H9 (cell line): ENCODE measurements at regions not wholly inside any gene's neighbourhood (a gene's known extent, or its start where the extent isn't known, plus 50 kb on each side); places are given as distances from the start of the nearest gene placed in this dataset.

Experiments
- DNase-seq: peaks from one replicate; pipeline ENCODE4 v3.0.0-alpha.2; 2017
- H2AFZ ChIP-seq: one replicate; pipeline ENCODE4 v1.6.1; 2013; ENCODE audit warnings: mild to moderate bottlenecking, low read length, control low read depth, moderate library complexity
- H2AK5ac ChIP-seq: 2 replicates; pipeline ENCODE4 v1.6.1; 2013; ENCODE audit warnings: low read length, control low read depth, mixed read lengths; ENCODE audit not compliant: insufficient read length
- H2BK120ac ChIP-seq: one replicate; pipeline ENCODE4 v1.6.1; 2013; ENCODE audit warnings: low read depth, mild to moderate bottlenecking, low read length, control low read depth, inconsistent platforms; ENCODE audit not compliant: poor library complexity, severe bottlenecking
- H2BK12ac ChIP-seq: 2 replicates; pipeline ENCODE4 v1.6.1; 2013; ENCODE audit warnings: low read length, control low read depth, mixed read lengths, low read depth; ENCODE audit not compliant: insufficient read length
- H2BK15ac ChIP-seq: 2 replicates; pipeline ENCODE4 v1.6.1; 2013; ENCODE audit warnings: low read depth, low read length, control low read depth
- H2BK20ac ChIP-seq: one replicate; pipeline ENCODE4 v1.6.1; 2013; ENCODE audit warnings: low read depth, mild to moderate bottlenecking, low read length, control low read depth, inconsistent platforms; ENCODE audit not compliant: poor library complexity, severe bottlenecking
- H2BK5ac ChIP-seq: 2 replicates; pipeline ENCODE4 v1.6.1; 2013; ENCODE audit warnings: low read length, control low read depth, mixed read lengths; ENCODE audit not compliant: insufficient read length
- H3K14ac ChIP-seq: 2 replicates; pipeline ENCODE4 v1.6.1; 2013; ENCODE audit warnings: low read length, control low read depth; ENCODE audit not compliant: insufficient read depth
- H3K18ac ChIP-seq: 2 replicates; pipeline ENCODE4 v1.6.1; 2013; ENCODE audit warnings: low read depth, mild to moderate bottlenecking, mixed read lengths, low read length, control low read depth; ENCODE audit not compliant: insufficient read length
- H3K23ac ChIP-seq: 2 replicates; pipeline ENCODE4 v1.6.1; 2013; ENCODE audit warnings: low read length, control low read depth, mixed read lengths, low read depth; ENCODE audit not compliant: insufficient read length
- H3K23me2 ChIP-seq: 2 replicates; pipeline ENCODE4 v1.6.1; 2013; ENCODE audit warnings: low read depth, mild to moderate bottlenecking, mixed read lengths, low read length, control low read depth; ENCODE audit not compliant: insufficient read length, poor library complexity, severe bottlenecking
- H3K27ac ChIP-seq: 2 replicates; pipeline ENCODE4 v1.5.1; 2013; ENCODE audit warnings: low read length, control low read depth, mixed read lengths, low read depth; ENCODE audit not compliant: insufficient read length
- H3K27me3 ChIP-seq: 2 replicates; pipeline ENCODE4 v1.6.1; 2013; ENCODE audit warnings: low read length, control low read depth, inconsistent platforms; ENCODE audit not compliant: insufficient read depth
- H3K4ac ChIP-seq: 2 replicates; pipeline ENCODE4 v1.6.1; 2013; ENCODE audit warnings: low read depth, mild to moderate bottlenecking, control low read depth, inconsistent platforms, low read length, moderate library complexity
- H3K4me1 ChIP-seq: 2 replicates; pipeline ENCODE4 v1.6.1; 2013; ENCODE audit warnings: low read length, control low read depth, inconsistent platforms; ENCODE audit not compliant: insufficient read depth
- H3K4me2 ChIP-seq: 2 replicates; pipeline ENCODE4 v1.6.1; 2013; ENCODE audit warnings: low read length, control low read depth, mixed read lengths; ENCODE audit not compliant: insufficient read length, insufficient read depth
- H3K56ac ChIP-seq: 2 replicates; pipeline ENCODE4 v1.6.1; 2013; ENCODE audit warnings: low read depth, mild to moderate bottlenecking, mixed read lengths, low read length, control low read depth; ENCODE audit not compliant: insufficient read length
- H3K79me1 ChIP-seq: 2 replicates; pipeline ENCODE4 v1.6.1; 2013; ENCODE audit warnings: low read depth, mild to moderate bottlenecking, moderate library complexity, low read length, control low read depth, inconsistent platforms; ENCODE audit not compliant: insufficient read depth, poor library complexity, severe bottlenecking
- H3K79me2 ChIP-seq: 2 replicates; pipeline ENCODE4 v1.6.1; 2013; ENCODE audit warnings: low read length, control low read depth, inconsistent platforms; ENCODE audit not compliant: insufficient read depth
- H3K9ac ChIP-seq: 2 replicates; pipeline ENCODE4 v1.6.1; 2013; ENCODE audit warnings: low read length, control low read depth, mixed read lengths; ENCODE audit not compliant: insufficient read length; ENCODE audit errors: extremely low read depth
- H3K9me3 ChIP-seq: one replicate; pipeline ENCODE4 v1.6.1; 2013; ENCODE audit warnings: low read depth, low read length, inconsistent platforms; ENCODE audit not compliant: control insufficient read depth
- H3T11ph ChIP-seq: one replicate; pipeline ENCODE4 v1.6.1; 2013; ENCODE audit warnings: mild to moderate bottlenecking, low read length, control low read depth, inconsistent platforms
- H4K20me1 ChIP-seq: one replicate; pipeline ENCODE4 v1.6.1; 2013; ENCODE audit not compliant: control insufficient read depth, insufficient read length, insufficient read depth
- H4K5ac ChIP-seq: 2 replicates; pipeline ENCODE4 v1.6.1; 2013; ENCODE audit warnings: low read depth, mild to moderate bottlenecking, mixed read lengths, low read length, control low read depth; ENCODE audit not compliant: insufficient read length
- H4K8ac ChIP-seq: replicated peaks from 2 replicates; pipeline ENCODE4 v1.6.1; 2013; ENCODE audit warnings: low read length, control low read depth, mixed read lengths, low read depth; ENCODE audit not compliant: insufficient read length
- H4K91ac ChIP-seq: 2 replicates; pipeline ENCODE4 v1.6.1; 2013; ENCODE audit warnings: low read depth, mild to moderate bottlenecking, moderate library complexity, mixed read lengths, low read length, control low read depth; ENCODE audit not compliant: insufficient read length
- H3K27ac Mint-ChIP-seq, 3 experiments: 2 replicates in 2 of 3; 3 replicates in 1 of 3; pipeline ENCODE4 v1.8.0; 2020 to 2021; ENCODE audit warnings: mixed read lengths in 3 of 3, mild to moderate bottlenecking in 1 of 3, moderate library complexity in 1 of 3
- H3K27me3 Mint-ChIP-seq: 2 replicates; pipeline ENCODE4 v1.8.0; 2021; ENCODE audit warnings: low read depth, mild to moderate bottlenecking, moderate library complexity, mixed read lengths
- H3K36me3 Mint-ChIP-seq, 3 experiments: 2 replicates in 2 of 3; 3 replicates in 1 of 3; pipeline ENCODE4 v1.8.0; 2020 to 2021; ENCODE audit warnings: low read depth in 3 of 3, mixed read lengths in 3 of 3; ENCODE audit not compliant: insufficient read depth in 1 of 3
- H3K4me1 Mint-ChIP-seq, 2 experiments: 2 replicates each; pipeline ENCODE4 v1.8.0; 2020; ENCODE audit warnings: mixed read lengths in 2 of 2
- H3K4me3 Mint-ChIP-seq, 2 experiments: 2 replicates in 1 of 2; 3 replicates in 1 of 2; pipeline ENCODE4 v1.8.0; 2020 to 2021; ENCODE audit warnings: mild to moderate bottlenecking in 2 of 2, mixed read lengths in 2 of 2, moderate library complexity in 1 of 2
- H3K9me3 Mint-ChIP-seq, 2 experiments: 2 replicates in 1 of 2; 3 replicates in 1 of 2; pipeline ENCODE4 v1.8.0; 2020; ENCODE audit warnings: mild to moderate bottlenecking in 2 of 2, mixed read lengths in 2 of 2, moderate library complexity in 1 of 2
- WGBS: extraction: QIAGEN DNeasy Blood & Tissue Kit; methylation state at CpG from one replicate; pipeline ENCODE4 v1.1.7; 2013; ENCODE audit warnings: missing lambda C conversion rate, low lambda C conversion rate, mixed read lengths; ENCODE audit not compliant: insufficient read length; ENCODE audit errors: extremely low coverage; 5-methylcytosine and 5-hydroxymethylcytosine counted together
- TF ChIP-seq, protein P1 (sequence below): fragments of 200-600 bp; sonication (generic); conservative IDR thresholded peaks from 3 replicates; pipeline ENCODE4 v1.8.0; 2021; ENCODE audit warnings: antibody characterized with exemption, mild to moderate bottlenecking

DNA sequence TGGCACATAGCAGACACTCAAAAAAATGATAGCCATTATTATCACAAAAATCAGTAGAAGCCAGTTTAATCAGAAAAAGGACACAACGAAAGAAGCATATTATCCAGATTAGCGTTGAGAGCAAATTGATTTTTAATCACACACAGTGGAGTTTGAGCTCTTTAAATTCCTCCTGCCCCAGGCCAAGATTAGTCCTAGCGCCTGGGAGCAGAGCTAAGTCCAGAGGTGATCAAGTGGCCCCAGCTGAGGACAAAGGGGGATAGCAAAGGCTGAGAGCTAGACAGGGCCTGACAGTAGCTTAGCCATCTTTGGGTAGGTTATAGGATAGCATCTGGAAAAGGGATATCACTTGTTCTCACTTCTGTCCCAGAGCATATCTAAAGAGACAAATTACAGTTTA is 133.6 kb downstream of the NXPE2 start:
- Histone ChIP-seq H3K4me1 (no peaks in the 10 kb centered on the region), H4K8ac (no peak overlapping the region), H2AK5ac (no peak overlapping the region), H3K14ac (no peak overlapping the region), H3K23me2 (no peaks in the 10 kb centered on the region), H3K4ac (no peak overlapping the region), H3K18ac (no peak overlapping the region), H3K56ac (no peak overlapping the region), H2BK120ac (no peak overlapping the region), H3K23ac (no peak overlapping the region), H4K20me1 (no peaks in the 10 kb centered on the region), H3K27ac (no peak overlapping the region), H4K5ac (no peak overlapping the region), H2BK5ac (no peak overlapping the region), H3K9me3 (no peaks in the 10 kb centered on the region), H4K91ac (no peak overlapping the region), H2BK20ac (no peak overlapping the region), H3T11ph (no peak overlapping the region), H3K79me1 (no peaks in the 10 kb centered on the region), H3K9ac (no peak overlapping the region), H3K4me2 (no peak overlapping the region), H2BK12ac (no peak overlapping the region), H2BK15ac (no peak overlapping the region), H3K27me3 (no peaks in the 10 kb centered on the region), H3K79me2 (no peaks in the 10 kb centered on the region), H2AFZ (no peak overlapping the region)
- WGBS, result no CpG with 5 or more reads among the region's 3 CpGs
- TF ChIP-seq, protein P1, sequence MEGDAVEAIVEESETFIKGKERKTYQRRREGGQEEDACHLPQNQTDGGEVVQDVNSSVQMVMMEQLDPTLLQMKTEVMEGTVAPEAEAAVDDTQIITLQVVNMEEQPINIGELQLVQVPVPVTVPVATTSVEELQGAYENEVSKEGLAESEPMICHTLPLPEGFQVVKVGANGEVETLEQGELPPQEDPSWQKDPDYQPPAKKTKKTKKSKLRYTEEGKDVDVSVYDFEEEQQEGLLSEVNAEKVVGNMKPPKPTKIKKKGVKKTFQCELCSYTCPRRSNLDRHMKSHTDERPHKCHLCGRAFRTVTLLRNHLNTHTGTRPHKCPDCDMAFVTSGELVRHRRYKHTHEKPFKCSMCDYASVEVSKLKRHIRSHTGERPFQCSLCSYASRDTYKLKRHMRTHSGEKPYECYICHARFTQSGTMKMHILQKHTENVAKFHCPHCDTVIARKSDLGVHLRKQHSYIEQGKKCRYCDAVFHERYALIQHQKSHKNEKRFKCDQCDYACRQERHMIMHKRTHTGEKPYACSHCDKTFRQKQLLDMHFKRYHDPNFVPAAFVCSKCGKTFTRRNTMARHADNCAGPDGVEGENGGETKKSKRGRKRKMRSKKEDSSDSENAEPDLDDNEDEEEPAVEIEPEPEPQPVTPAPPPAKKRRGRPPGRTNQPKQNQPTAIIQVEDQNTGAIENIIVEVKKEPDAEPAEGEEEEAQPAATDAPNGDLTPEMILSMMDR, result no peak
- Mint-ChIP-seq H3K4me3 (no peak overlapping the region), H3K4me1 (peaks cover 8 to 9% of the 10 kb centered on the region in 2 experiments), H3K27me3 (peaks cover 4% of the 10 kb centered on the region; the same call in 1 of the 2 replicates), H3K36me3 (no peaks in the 10 kb centered on the region; a peak in 1 of 7 replicates), H3K9me3 (no peaks in the 10 kb centered on the region), H3K27ac (no peak overlapping the region)
- DNase-seq, result no peak
